Thyroid gland (tissue), 4 donors: ENCODE measurements at regions not wholly inside any gene's neighbourhood (a gene's known extent, or its start where the extent isn't known, plus 50 kb on each side); places are given as distances from the start of the nearest gene placed in this dataset.

Source experiments
- CTCF ChIP-seq, 6 experiments: fragments of 200-600 bp in 3 of 6; fragments of 450-650 bp in 3 of 6; sonication (generic) in 3 of 6; IDR thresholded peaks; one replicate each; pipeline ENCODE4 v1.5.1; 2016 to 2019; ENCODE audit warnings: antibody characterized with exemption in 6 of 6, mild to moderate bottlenecking in 2 of 6, inconsistent platforms in 1 of 6, moderate library complexity in 1 of 6
- POLR2A ChIP-seq, 2 donors: fragments of 450-650 bp; IDR thresholded peaks; one replicate each; pipeline ENCODE4 v1.6.1; 2017; ENCODE audit warnings: antibody characterized with exemption in 2 of 2, mild to moderate bottlenecking in 2 of 2, moderate library complexity in 1 of 2

DNA sequence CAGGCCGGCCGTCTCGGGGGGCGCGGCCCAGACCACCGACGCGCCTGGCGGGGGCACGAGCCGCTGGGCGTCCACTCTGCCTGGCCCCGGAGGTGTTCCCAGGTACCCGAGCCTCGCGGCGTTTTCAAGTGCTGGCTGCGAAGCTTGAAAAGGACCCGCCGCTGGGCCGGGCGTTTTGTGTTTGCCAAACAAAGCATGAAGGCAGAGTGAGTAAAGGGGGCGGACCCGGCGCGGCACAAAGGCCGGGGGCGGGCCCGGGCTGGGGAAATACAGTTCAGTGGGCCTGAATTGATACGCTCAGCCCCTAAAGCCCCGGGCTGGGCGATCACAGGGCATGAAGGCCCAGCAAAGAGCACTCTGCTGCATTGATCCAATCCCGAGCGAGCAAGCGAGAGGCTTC, 65.4 kb downstream of the SOX3 start:
- TF ChIP-seq POLR2A (IDR thresholded peaks at IDR 0.05) (no peak), CTCF (IDR thresholded peaks at IDR 0.05) (no peak)
